22Rv1 (cell line): ENCODE measurements at regions not wholly inside any gene's neighbourhood (a gene's known extent, or its start where the extent isn't known, plus 50 kb on each side); places are given as distances from the start of the nearest gene placed in this dataset.

Experiments
- H3K27ac ChIP-seq: fragments of 450-650 bp; 2 replicates; pipeline ENCODE4 v1.5.1; 2017
- ZFX ChIP-seq: fragments of 450-650 bp; IDR thresholded peaks from 2 replicates; pipeline ENCODE4 v1.6.1; 2017; ENCODE audit warnings: antibody characterized with exemption, borderline replicate concordance
- TF ChIP-seq, protein P1 (sequence below): fragments of 450-650 bp; IDR thresholded peaks from 2 replicates; pipeline ENCODE4 v1.5.1; 2017; ENCODE audit warnings: mild to moderate bottlenecking

- TF ChIP-seq, protein P1, sequence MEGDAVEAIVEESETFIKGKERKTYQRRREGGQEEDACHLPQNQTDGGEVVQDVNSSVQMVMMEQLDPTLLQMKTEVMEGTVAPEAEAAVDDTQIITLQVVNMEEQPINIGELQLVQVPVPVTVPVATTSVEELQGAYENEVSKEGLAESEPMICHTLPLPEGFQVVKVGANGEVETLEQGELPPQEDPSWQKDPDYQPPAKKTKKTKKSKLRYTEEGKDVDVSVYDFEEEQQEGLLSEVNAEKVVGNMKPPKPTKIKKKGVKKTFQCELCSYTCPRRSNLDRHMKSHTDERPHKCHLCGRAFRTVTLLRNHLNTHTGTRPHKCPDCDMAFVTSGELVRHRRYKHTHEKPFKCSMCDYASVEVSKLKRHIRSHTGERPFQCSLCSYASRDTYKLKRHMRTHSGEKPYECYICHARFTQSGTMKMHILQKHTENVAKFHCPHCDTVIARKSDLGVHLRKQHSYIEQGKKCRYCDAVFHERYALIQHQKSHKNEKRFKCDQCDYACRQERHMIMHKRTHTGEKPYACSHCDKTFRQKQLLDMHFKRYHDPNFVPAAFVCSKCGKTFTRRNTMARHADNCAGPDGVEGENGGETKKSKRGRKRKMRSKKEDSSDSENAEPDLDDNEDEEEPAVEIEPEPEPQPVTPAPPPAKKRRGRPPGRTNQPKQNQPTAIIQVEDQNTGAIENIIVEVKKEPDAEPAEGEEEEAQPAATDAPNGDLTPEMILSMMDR: no peak
- no peak for TF ChIP-seq ZFX
- H3K27ac ChIP-seq: no peak overlapping the region
These were observed 170.4 kb downstream of the SMIM20 start for GRCh38 chr4:26084414-26084813.

DNA sequence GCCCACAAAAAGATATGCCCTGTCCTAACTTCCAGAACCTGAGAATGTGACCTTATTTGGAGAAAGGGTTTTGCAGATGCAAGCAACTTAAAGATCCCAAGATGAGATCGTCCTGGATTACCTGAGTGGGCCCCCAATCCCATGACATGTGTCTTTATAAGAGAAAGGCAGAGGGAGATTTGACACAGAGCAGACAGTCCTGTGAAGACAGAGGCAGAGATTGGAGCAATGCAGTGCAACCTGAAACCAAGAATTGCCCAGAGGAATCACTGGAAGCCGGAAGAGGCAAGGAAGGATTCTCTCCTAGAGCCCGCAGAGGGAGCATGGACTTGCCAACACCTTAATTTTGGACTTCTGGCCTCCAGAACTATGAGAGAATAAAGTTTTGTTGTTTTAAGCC is 171.5 kb downstream of the SMIM20 start:
- TF ChIP-seq, protein P1: no peak
- TF ChIP-seq ZFX: no peak
- H3K27ac ChIP-seq: no peak overlapping the region

- TF ChIP-seq, protein P1: no peak
- no peak for TF ChIP-seq ZFX
- H3K27ac ChIP-seq: no peak overlapping the region
These were observed 172.8 kb downstream of the SMIM20 start for GRCh38 chr4:26086621-26087441.

GRCh38 chr4:26088433-26088928 is 174.5 kb downstream of the SMIM20 start:
- TF ChIP-seq ZFX: no peak
- TF ChIP-seq, protein P1: no peak
- H3K27ac ChIP-seq: no peak overlapping the region

GRCh38 chr4:26093551-26093950 is 179.5 kb downstream of the SMIM20 start:
- H3K27ac ChIP-seq: no peak overlapping the region
- no peak for TF ChIP-seq ZFX
- TF ChIP-seq, protein P1: no peak

DNA sequence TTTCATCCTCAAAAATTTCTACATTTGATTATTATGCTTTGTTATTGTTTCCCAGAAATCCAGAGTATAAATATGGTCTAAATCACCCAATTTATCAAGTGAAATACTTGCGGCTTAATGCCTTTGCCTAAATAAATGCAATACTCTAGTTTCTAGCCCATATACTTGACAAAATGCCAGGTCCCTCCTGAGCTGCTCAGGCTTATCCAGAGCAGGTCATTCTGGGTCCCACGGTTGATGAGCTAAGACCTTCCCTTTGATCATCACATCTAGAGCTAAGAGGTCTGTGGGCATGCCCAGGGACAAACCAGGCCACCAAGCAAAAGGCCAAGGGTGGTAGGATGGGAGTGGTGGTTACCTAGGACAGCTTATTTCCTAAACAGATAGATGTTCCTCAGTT is 180.1 kb downstream of the SMIM20 start:
- H3K27ac ChIP-seq: no peak overlapping the region
- TF ChIP-seq, protein P1: no peak
- no peak for TF ChIP-seq ZFX

- TF ChIP-seq, protein P1: no peak
- TF ChIP-seq ZFX: no peak
- H3K27ac ChIP-seq: no peak overlapping the region
These were observed 180.9 kb downstream of the SMIM20 start for GRCh38 chr4:26094911-26095310.
